Brain microvascular endothelial cell (primary cell): ENCODE measurements at regions not wholly inside any gene's neighbourhood (a gene's known extent, or its start where the extent isn't known, plus 50 kb on each side); places are given as distances from the start of the nearest gene placed in this dataset.
A peak's percentile ranks its signal among the peaks of the same experiment; 100 is the strongest.

Experiments used
- DNase-seq: peaks from one replicate; pipeline ENCODE4 v3.0.0-alpha.2; 2020
- H3K27ac ChIP-seq: fragments of 250-450 bp; sonication (Bioruptor Pico); 2 replicates; pipeline ENCODE4 v1.5.1; 2020; ENCODE audit warnings: mild to moderate bottlenecking, moderate library complexity
- H3K27me3 ChIP-seq: fragments of 250-450 bp; sonication (Bioruptor Pico); replicated peaks from 2 replicates; pipeline ENCODE4 v1.5.1; 2020; ENCODE audit warnings: mild to moderate bottlenecking
- H3K36me3 ChIP-seq: fragments of 250-450 bp; sonication (Bioruptor Pico); replicated peaks from 2 replicates; pipeline ENCODE4 v1.5.1; 2020; ENCODE audit warnings: mild to moderate bottlenecking
- H3K4me3 ChIP-seq: 2 replicates; pipeline ENCODE4 v1.5.1; 2011; ENCODE audit warnings: low read depth, mild to moderate bottlenecking, control low read depth, low read length, moderate library complexity
- in situ Hi-C: cut with HindIII; loops from 2 replicates; pipeline ENCODE4 v1.10.0; 2017; ENCODE audit warnings: low sequenced_read_pairs, low pct_ligation_motif_present
- TF ChIP-seq, protein P1 (sequence below): IDR thresholded peaks from 2 replicates; pipeline ENCODE4 v1.5.1; 2011; ENCODE audit warnings: low read depth, mild to moderate bottlenecking, moderate library complexity, low read length, control low read depth, inconsistent platforms; ENCODE audit errors: missing control alignments

DNA sequence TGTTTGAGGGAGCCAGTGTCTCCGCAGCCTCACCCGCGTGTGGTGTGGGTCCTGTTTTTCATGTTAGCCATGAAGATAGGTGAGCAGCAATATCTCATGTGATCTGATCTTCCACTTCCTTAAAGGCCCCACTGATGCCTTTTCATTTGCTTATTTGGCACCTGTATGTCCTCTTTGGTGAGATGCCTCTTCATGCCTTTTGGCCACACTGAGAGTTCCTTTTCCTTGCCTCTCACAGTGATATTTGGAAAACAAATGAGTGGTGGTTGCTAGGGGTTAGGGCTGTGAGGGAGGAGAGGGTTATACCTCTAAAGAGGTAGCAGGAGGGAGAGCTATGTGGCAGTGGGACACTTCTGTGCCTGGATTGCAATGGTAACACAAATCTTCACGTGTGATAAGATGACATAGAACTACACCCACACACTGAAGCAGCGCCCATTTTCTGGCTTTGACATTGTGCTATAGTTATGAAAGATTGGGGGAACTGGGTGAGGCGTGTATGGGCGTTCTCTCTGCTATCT, 90.4 kb upstream of the TNS3 start:
- Histone ChIP-seq H3K4me3 (no peak overlapping the region), H3K36me3 (no peaks in the 10 kb centered on the region), H3K27me3 (no peaks in the 10 kb centered on the region), H3K27ac (no peak overlapping the region)
- no peak for DNase-seq
- in situ Hi-C loops, result no loop called here
- TF ChIP-seq, protein P1, sequence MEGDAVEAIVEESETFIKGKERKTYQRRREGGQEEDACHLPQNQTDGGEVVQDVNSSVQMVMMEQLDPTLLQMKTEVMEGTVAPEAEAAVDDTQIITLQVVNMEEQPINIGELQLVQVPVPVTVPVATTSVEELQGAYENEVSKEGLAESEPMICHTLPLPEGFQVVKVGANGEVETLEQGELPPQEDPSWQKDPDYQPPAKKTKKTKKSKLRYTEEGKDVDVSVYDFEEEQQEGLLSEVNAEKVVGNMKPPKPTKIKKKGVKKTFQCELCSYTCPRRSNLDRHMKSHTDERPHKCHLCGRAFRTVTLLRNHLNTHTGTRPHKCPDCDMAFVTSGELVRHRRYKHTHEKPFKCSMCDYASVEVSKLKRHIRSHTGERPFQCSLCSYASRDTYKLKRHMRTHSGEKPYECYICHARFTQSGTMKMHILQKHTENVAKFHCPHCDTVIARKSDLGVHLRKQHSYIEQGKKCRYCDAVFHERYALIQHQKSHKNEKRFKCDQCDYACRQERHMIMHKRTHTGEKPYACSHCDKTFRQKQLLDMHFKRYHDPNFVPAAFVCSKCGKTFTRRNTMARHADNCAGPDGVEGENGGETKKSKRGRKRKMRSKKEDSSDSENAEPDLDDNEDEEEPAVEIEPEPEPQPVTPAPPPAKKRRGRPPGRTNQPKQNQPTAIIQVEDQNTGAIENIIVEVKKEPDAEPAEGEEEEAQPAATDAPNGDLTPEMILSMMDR, result no peak

DNA sequence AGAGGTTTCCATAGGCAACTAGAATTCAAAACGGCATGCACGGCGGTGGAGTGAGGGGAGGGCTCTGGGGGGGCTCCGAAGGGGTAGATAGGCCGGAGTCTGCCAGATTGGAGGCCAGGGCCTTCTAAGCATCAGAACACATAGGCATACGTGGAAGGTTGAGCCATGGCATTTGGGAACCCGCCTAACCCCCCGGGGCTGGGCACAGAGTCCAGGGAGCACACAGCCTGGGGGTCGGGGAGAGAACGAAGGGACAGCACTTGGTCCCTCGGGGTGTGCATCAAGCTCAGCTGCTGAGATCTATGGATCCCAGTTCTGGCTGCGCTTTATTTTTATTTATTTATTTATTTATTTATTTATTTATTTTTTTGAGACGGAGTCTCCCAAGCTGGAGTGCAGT, 89.4 kb upstream of the TNS3 start:
- TF ChIP-seq, protein P1, result no peak
- in situ Hi-C loops, result no loop called here

DNA sequence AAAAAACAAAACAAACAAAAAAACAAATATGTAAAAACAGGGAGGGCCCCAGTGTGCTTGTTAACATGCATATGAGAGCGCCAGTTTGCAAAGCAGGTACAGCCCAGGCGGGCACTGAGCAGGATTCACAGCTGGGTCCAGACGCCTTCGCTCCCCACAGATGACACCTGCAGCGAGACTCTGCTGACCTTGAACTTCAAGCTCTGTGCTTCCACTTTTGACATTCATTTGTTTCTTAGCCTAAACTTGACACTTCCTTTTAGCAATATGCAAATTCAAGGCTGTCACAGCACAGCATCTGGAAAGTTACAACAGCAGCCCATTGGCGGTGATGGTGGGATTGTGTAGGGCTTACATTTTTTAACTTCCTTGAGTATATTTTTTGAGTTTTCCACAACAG, 88.8 kb upstream of the TNS3 start:
- TF ChIP-seq, protein P1, result no peak
- H3K27ac ChIP-seq, result no peak overlapping the region
- no peak for DNase-seq
- no peaks in the 10 kb centered on the region for H3K27me3 ChIP-seq
- no peaks in the 10 kb centered on the region for H3K36me3 ChIP-seq
- H3K4me3 ChIP-seq, result no peak overlapping the region
- in situ Hi-C loops, result no loop called here

More for the DNA sequence above, 89.4 kb upstream of the TNS3 start:
- no peaks in the 10 kb centered on the region for H3K27me3 ChIP-seq
- H3K36me3 ChIP-seq, result no peaks in the 10 kb centered on the region
- H3K27ac ChIP-seq, result no peak overlapping the region
- no peak overlapping the region for H3K4me3 ChIP-seq
- no peak for DNase-seq

DNA sequence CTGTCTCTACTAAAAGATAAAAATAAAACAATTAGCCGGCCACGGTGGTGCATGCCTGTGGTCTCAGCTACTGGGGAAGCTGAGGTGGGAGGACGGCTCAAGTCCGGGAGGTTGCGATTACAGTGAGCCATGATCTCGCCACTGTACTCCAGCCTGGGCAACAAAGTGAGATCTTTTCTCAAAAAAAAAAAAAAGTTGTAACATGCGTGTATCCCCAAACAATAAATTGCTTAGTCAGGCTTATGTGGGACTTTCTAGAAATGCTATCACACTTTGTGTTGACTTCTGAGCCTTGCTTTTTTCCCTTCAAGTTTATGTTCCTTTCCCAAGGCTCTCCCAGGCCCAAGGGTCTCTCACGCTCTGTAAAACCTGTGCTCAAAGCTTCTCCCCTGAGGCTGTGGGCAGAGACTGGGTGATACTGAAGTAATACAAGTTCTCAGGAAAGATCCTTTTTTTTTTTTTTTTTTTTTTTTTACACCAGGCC, 88.0 kb upstream of the TNS3 start:
- in situ Hi-C loops, result no loop called here
- TF ChIP-seq, protein P1, result no peak
- no peaks in the 10 kb centered on the region for H3K36me3 ChIP-seq
- no peaks in the 10 kb centered on the region for H3K27me3 ChIP-seq
- H3K27ac ChIP-seq, result peak overlapping the region; percentile 77
- H3K4me3 ChIP-seq, result no peak overlapping the region
- peak; percentile 70 for DNase-seq

DNA sequence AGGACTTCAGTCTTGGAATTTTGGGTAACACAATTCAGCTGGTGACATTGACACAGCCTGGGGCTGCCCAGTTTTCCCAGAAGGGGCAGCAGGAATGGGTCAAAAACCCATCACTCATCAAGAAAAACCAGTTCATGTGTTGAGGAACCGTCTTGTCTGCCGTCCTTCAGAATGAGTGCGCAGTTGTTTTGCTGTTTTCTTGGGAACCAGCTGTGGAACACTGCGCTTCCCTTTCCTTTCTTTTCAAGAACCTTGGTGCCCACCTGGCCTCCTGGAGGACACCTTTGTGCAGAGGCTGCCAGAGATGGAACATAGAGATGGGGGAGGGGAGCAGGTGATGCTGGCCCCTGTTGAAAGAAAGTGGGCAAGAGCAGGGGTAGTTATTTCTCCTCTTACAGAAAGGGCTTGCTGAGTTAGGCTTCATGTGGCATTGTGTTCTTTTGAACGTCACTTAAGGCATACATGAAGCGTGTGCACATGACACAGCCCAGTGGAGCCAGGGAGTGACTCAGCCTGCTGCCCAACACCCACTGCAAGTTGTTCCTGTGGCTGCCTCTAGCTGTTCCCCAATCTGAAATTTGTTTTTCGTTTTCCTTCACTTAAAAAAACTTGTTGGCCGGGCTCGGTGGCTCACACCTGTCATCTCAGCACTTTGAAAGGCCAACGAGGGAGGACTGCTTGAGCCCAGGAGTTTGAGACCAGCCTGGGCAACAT, 87.4 kb upstream of the TNS3 start:
- Histone ChIP-seq H3K4me3 (no peak overlapping the region), H3K27ac (peak overlapping the region; percentile 77)

More for the DNA sequence above, 87.4 kb upstream of the TNS3 start:
- in situ Hi-C loops, result no loop called here
- TF ChIP-seq, protein P1, result no peak
- Histone ChIP-seq H3K36me3 (no peaks in the 10 kb centered on the region), H3K27me3 (no peaks in the 10 kb centered on the region)
- peak; percentile 95 for DNase-seq
